ENCODE measurements at regions not wholly inside any gene's neighbourhood (a gene's known extent, or its start where the extent isn't known, plus 50 kb on each side); places are given as distances from the start of the nearest gene placed in this dataset.

- no peak for TF ChIP-seq CTCF (IDR thresholded peaks at IDR 0.05)
- TF ChIP-seq, protein P1, sequence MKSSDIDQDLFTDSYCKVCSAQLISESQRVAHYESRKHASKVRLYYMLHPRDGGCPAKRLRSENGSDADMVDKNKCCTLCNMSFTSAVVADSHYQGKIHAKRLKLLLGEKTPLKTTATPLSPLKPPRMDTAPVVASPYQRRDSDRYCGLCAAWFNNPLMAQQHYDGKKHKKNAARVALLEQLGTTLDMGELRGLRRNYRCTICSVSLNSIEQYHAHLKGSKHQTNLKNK (CRISPR knock-in tag; IDR thresholded peaks at IDR 0.05): no peak
- TF ChIP-seq SP1 (CRISPR knock-in tag; conservative IDR thresholded peaks at IDR 0.05): no peak
These were observed 54.8 kb upstream of the CCDC71L start for GRCh38 chr7:106715730-106716129.
